ENCODE measurements at regions not wholly inside any gene's neighbourhood (a gene's known extent, or its start where the extent isn't known, plus 50 kb on each side); places are given as distances from the start of the nearest gene placed in this dataset.

GRCh38 chr18:60099709-60100108, 199.9 kb downstream of the PMAIP1 start:
- intact Hi-C loops (cut with micrococcal nuclease; ENCODE audit: unreplicated experiment): loop anchor here (10.0 kb wide), 1 partner anchor 315 kb away; no protein-coding TSS in a partner anchor
- Histone ChIP-seq H3K36me3 (ENCODE audit: insufficient read depth, low read length) (no peaks in the 10 kb centered on the region), H3K9me2 (ENCODE audit: insufficient read depth, low read length) (no peaks in the 10 kb centered on the region), H3K4me2 (ENCODE audit: low read length) (no peak overlapping the region), H3K27ac (ENCODE audit: low read depth, low read length, poor library complexity, severe bottlenecking) (no peak overlapping the region), H3K4me3 (ENCODE audit: low read depth, low read length, poor library complexity, severe bottlenecking) (no peak overlapping the region), H4K20me1 (ENCODE audit: insufficient read depth, low read length) (no peaks in the 10 kb centered on the region), H3K4me1 (ENCODE audit: insufficient read depth, low read length, poor library complexity, severe bottlenecking) (no peaks in the 10 kb centered on the region), H3K79me2 (ENCODE audit: insufficient read depth, low read depth, low read length) (no peaks in the 10 kb centered on the region), H2AFZ (ENCODE audit: low read length) (no peak overlapping the region), H3K9me3 (ENCODE audit: low read length) (no peaks in the 10 kb centered on the region)
- CTCF ChIA-PET (ENCODE audit: unreplicated experiment): no interaction called here
- TF ChIP-seq EZH2phosphoT487 (IDR thresholded peaks at IDR 0.05; ENCODE audit: borderline replicate concordance, low read depth, low read length): no peak
- BruUV-seq (replicated peaks): no TSS peak
- DNase-seq (ENCODE audit: low spot score): no peak
- POLR2A ChIA-PET: interaction anchor here (0.7 kb wide), 1 partner anchor 112 kb away, joined by 3 read pairs; no protein-coding TSS in a partner anchor

GRCh38 chr18:60096428-60096827, 196.6 kb downstream of the PMAIP1 start:
- H4K20me1 ChIP-seq (ENCODE audit: insufficient read depth, low read length): no peaks in the 10 kb centered on the region
- no peak overlapping the region for H3K27ac ChIP-seq (ENCODE audit: low read depth, low read length, poor library complexity, severe bottlenecking)
- no peak for DNase-seq (ENCODE audit: low spot score)
- TF ChIP-seq EZH2phosphoT487 (IDR thresholded peaks at IDR 0.05; ENCODE audit: borderline replicate concordance, low read depth, low read length): no peak
- no peak for TF ChIP-seq CTCF (conservative IDR thresholded peaks at IDR 0.05; ENCODE audit: low read length)
- H3K4me2 ChIP-seq (ENCODE audit: low read length): no peak overlapping the region
- H3K4me1 ChIP-seq (ENCODE audit: insufficient read depth, low read length, poor library complexity, severe bottlenecking): no peaks in the 10 kb centered on the region
- no peaks in the 10 kb centered on the region for H3K9me2 ChIP-seq (ENCODE audit: insufficient read depth, low read length)
- H3K79me2 ChIP-seq (ENCODE audit: insufficient read depth, low read depth, low read length): no peaks in the 10 kb centered on the region
- peak overlapping the region; percentile 14; the same call in 1 of the 2 replicates for H2AFZ ChIP-seq (ENCODE audit: low read length)
- no peaks in the 10 kb centered on the region for H3K9me3 ChIP-seq (ENCODE audit: low read length)
- ChIA-PET POLR2A (interaction anchor here (0.6 kb wide), 1 partner anchor 119 kb away, joined by 3 read pairs; no protein-coding TSS in a partner anchor), CTCF (ENCODE audit: unreplicated experiment) (no interaction called here)
- no peaks in the 10 kb centered on the region for H3K36me3 ChIP-seq (ENCODE audit: insufficient read depth, low read length)
- intact Hi-C loops (cut with micrococcal nuclease; ENCODE audit: unreplicated experiment): loop anchor here (10.0 kb wide), 1 partner anchor 318 kb away; no protein-coding TSS in a partner anchor
- BruUV-seq (replicated peaks): no TSS peak
- H3K4me3 ChIP-seq (ENCODE audit: low read depth, low read length, poor library complexity, severe bottlenecking): no peak overlapping the region

GRCh38 chr18:60092073-60092472, 192.3 kb downstream of the PMAIP1 start:
- ChIA-PET CTCF (ENCODE audit: unreplicated experiment) (no interaction called here), POLR2A (no interaction called here)
- Histone ChIP-seq H3K4me3 (ENCODE audit: low read depth, low read length, poor library complexity, severe bottlenecking) (no peak overlapping the region), H3K79me2 (ENCODE audit: insufficient read depth, low read depth, low read length) (no peaks in the 10 kb centered on the region), H3K36me3 (ENCODE audit: insufficient read depth, low read length) (no peaks in the 10 kb centered on the region), H4K20me1 (ENCODE audit: insufficient read depth, low read length) (no peaks in the 10 kb centered on the region), H3K27ac (ENCODE audit: low read depth, low read length, poor library complexity, severe bottlenecking) (no peak overlapping the region), H3K9me2 (ENCODE audit: insufficient read depth, low read length) (no peaks in the 10 kb centered on the region), H3K4me2 (ENCODE audit: low read length) (no peak overlapping the region), H3K9me3 (ENCODE audit: low read length) (no peaks in the 10 kb centered on the region), H3K4me1 (ENCODE audit: insufficient read depth, low read length, poor library complexity, severe bottlenecking) (no peaks in the 10 kb centered on the region), H2AFZ (ENCODE audit: low read length) (no peak overlapping the region)
- no peak for DNase-seq (ENCODE audit: low spot score)
- TF ChIP-seq CTCF (conservative IDR thresholded peaks at IDR 0.05; ENCODE audit: low read length): no peak
- TF ChIP-seq EZH2phosphoT487 (IDR thresholded peaks at IDR 0.05; ENCODE audit: borderline replicate concordance, low read depth, low read length): no peak
- BruUV-seq (replicated peaks): no TSS peak
- intact Hi-C loops (cut with micrococcal nuclease; ENCODE audit: unreplicated experiment): loop anchor here (10.0 kb wide), 1 partner anchor 323 kb away; no protein-coding TSS in a partner anchor
